Activated CD4-positive, alpha-beta T cell treated with anti-CD3 and anti-CD28 coated beads, Interleukin-2, amount 50 U/mL, for 16 hours (primary cell): ENCODE measurements at regions not wholly inside any gene's neighbourhood (a gene's known extent, or its start where the extent isn't known, plus 50 kb on each side); places are given as distances from the start of the nearest gene placed in this dataset.
"Not testable (repeated sequence)": the region's sequence is repeated elsewhere in the genome, so short reads cannot be mapped to it uniquely, and the experiment has no call there.

Source experiments
- DNase-seq: peaks from one replicate; pipeline ENCODE4 v3.0.0-alpha.2; 2020

DNA sequence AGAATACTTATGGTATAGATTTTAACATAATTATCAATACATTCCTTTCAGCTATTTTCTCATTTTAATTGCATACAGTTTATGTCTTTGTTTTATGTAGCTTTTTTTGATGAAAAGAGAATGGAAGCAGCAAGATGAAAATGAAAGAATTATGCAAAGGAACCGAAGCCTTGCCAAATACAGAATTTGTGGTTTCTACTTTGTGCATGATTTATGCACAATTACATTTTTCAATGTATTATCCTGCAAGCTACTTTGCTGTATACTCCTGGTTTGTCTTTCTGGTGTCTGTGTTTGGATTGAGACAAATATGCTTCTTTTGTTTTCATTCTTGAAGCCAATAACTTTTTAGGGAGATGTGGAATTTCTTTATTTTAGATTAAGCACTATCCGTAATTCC lies 1642.6 kb upstream of the CELF4 start:
- no peak for DNase-seq

- not testable (repeated sequence) for DNase-seq
Observed at GRCh38 chr18:39206398-39207103, 1641.0 kb upstream of the CELF4 start.

DNA sequence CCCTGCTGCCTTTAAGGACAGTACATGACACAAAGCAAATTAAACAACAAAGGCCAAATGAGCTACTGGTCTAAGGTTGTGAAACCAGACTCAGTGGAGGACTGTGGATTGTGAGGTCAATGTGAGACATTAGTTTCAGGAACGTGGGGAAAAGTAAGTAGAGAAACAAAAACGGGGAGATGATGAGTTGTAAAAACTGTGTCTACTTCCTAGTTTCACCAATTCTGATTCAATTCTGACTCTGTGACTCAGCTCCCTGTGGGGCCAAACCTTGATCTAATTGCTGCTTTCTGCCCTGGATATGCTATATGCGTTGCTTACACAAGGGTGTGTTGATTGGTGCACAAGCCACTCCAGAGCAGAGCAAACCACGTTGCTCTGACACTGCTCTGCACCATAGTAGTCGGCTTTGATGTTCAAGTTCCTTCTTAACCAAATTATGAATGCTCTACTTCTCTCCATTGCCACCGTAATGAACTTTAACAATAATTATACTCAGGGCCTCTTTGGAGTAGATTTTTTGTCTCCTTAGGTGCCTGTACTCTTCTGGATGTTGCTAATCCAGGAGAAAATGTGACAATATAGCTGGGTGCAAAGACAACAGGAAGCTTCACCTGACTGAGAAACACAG lies 1640.1 kb upstream of the CELF4 start:
- DNase-seq: peak; percentile 3

GRCh38 chr18:39200153-39200552 lies 1634.6 kb upstream of the CELF4 start:
- no peak for DNase-seq

DNA sequence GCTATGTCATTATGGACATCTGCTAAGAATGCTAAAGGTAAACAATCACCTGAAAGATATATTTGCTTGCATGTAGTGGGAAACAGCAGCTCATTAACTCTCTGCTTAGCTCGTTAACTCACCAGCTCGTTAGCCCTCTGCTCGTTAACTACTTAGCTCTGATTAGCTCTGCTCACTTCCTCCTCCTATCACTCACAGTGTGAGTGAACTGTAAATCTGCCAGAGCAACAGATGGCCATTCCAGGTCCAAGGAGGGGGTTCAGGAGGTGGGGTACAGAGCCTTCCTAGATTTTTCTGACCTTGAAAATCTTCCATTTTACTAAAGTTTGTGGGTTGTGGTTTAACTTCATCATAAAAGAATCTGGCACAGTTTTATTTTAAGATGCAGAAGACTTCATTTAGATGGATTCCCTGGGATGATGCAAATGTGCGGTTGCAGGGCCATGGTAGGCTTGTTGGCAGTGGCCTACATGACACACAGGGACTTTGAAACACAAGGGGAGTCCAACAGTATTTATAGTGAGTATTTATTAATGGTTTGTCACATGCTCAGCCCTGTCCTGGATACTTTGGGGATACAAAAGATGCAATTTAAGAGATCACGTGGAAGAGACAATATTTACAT lies 1633.7 kb upstream of the CELF4 start:
- DNase-seq: no peak

DNA sequence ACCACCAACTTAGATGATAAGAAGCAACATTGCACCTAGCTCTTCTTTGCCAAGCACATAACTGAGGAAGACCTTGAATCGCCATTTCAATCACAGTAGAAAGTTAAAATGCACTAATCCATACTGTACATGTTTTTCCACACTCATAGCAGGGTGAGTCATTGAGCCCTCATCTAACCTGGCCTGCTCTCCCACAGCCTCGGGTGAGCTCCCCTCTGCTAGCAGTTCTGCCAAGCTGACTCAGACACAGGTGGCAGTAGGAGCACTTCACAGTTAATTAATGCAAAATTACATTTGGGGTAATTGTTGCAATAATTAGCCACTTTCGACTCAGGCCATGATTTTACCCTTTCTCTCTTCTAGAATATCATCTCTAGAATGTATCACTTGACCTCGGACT lies 1632.8 kb upstream of the CELF4 start:
- DNase-seq: no peak

DNA sequence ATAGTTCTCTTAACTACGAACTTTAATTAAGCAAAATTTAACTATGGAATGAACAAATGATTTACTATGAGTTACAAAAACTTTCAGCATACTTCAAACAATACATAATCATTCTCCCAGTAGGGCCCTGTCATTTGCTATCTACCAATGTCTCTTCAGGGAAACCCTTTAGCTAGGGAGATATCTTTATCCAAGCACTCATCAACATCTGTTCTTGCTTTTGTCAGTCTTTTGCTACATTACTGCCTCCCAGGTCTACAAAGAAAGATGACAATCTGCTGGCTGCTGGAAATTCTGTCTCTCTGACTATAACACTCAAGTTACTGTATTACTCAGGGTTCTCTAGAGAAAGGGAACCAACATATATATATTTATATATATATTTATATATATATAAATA lies 1626.3 kb upstream of the CELF4 start:
- no peak for DNase-seq

DNA sequence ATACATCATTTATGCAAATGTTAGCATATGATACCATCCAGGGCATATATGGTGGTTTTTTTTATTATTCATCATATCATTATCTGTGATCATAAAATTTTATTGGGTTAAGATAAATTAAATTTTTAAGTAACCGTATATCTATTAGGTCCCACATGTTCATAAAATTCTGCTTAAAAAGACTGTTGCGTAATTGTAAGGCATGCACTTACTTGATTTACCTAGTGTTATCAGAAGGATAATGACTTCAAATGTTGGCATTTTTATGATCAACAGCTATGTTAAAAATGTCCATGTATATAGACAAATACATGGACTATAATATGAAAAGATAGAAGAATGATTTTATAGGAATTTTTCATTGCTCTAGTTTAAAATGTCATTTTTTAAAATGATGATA lies 1625.5 kb upstream of the CELF4 start:
- DNase-seq: no peak

DNA sequence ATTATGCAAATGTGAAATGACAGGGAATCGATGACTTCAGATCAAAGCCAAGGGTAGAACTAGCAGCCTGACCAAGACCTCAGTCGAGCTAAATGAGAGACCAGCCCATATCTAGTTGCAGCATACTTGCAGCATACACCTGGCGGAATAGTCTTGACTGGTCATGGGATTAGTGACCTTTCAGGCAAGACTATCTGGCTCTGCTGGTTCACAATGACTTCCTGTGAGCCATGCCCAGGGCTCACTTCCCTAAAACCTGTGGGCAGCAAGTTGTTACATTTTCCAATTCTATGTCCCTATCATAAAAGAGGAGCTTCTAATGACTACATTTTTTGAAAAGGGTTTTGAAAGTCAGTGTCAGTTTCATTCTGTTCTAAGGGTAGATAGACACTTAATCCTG lies 1624.9 kb upstream of the CELF4 start:
- DNase-seq: no peak

DNA sequence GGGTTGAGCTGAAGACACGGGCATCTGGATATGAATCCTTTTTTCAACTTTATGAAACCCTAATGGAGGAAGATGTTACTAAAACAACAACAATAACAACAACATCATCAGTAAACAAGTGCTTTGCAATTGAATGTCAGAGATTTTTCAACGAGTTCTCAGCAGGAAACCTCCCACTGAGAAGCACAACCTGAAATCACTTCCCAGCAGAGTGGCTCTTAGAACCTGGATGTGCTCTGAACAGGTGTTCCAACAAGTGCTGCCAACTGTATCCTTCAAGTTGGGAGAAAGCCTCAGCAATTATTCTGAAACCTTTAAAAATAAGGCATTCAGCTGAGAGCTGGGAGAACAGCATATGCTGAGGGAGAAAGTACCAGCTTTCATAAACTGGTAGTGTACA lies 1622.7 kb upstream of the CELF4 start:
- DNase-seq: no peak

DNA sequence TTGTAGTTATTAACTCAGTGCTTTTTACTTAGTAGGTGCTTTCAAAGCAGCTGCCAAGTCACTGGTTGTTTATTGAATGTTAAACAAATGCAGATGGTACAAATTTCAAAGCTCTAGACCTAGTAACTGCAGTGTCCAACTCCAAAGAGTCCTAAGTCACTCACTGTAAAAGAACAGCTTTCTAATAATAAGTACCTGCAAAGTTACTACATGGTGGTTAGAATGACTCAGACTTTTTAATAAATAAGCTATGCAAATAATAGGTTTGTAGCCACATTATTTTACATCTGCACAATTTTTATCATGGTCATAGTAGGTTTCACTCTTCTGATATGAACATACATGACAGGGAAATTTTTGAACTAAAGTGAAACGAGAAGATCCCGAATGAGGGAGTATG lies 1620.4 kb upstream of the CELF4 start:
- DNase-seq: no peak

- no peak for DNase-seq
Observed at GRCh38 chr18:39184176-39184575, 1618.6 kb upstream of the CELF4 start.

DNA sequence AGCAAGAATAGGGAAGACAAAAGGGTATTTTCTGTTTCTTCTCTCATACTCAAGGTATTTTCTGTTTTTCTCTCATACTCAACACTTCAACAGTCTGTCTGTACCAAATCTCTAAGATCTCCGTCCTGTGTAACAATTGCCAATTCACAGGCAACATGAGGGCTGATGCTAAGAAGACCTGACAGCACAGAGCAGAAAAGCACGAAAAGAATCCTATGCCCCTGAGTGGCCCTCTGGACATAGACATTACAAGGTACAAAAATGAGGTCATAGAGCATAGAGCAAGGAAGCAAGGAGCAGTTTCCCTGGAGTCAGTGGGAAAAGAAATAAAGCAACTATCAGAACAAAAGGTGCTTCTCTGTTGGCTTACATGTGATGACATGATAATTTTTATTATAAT lies 1612.6 kb upstream of the CELF4 start:
- DNase-seq: no peak

DNA sequence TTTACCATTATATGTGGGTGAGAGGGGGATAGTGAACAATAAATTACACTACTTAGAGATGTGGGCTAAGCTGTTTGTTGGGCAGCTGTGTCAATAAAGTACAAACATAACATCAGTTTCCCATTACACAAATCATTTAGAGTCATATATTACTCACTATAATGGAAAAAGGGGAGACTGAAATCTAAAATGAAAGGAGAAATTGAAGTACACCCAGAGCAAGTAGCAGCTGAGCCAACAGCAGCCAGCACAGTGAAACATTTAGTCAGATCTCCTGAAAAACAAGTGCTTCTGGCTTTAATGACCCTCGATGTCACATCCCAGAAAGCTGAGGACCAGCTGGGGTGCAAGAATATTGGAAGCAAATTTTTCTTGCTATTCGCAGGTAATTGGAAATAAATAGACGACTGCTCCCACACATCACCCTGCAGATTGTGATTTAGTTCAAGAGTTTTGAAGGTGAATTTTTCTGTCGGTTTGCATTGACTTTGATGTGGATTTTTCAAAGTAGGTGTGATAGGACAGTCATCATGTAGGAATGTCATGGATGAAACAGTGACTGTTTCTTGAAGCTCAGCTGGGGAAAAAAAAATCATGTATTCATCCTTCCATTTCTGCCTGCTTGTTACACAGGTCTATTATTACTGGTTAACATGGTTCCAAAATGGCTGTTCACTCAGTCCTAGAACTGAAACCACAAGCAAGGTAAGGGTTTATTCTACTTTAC lies 1607.3 kb upstream of the CELF4 start:
- no peak for DNase-seq

DNA sequence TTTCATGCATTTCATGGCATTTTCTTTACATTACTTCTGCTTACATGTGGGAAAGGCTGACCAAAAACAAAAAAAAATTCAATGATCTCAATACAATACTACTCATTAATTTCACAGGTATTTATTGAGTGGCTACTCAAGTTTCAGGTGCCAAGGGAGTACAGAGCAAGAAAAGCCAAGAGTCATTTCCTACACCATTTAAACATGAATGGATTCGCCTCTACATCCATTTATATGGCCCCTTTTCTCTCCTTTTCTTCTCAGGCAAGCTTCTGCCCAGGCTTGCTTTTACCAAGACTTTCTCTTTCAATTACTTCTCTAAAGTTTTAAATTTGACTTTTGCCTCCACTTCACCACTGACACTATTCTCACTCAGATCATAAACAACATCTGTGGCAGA lies 1603.1 kb upstream of the CELF4 start:
- DNase-seq: no peak

DNA sequence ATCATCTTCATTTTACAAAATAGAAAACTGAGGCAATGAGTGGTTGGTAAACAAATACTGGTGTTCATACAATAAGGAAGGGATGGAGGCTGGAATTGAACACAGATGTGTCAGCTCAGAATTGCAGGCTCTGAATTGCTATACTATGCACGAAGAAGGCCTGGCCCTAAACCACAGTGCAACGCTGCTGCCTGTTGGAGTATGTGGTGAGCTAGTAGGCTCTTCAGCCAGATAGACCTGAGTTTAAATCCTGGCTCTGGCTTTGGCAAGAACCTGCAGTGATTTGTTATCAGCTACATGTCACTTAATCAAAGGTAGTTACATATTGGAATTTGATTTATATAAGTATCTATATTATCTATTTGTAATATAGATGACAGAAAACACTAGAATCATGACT lies 1602.4 kb upstream of the CELF4 start:
- DNase-seq: no peak

GRCh38 chr18:39166776-39167175 lies 1601.2 kb upstream of the CELF4 start:
- DNase-seq: no peak

DNA sequence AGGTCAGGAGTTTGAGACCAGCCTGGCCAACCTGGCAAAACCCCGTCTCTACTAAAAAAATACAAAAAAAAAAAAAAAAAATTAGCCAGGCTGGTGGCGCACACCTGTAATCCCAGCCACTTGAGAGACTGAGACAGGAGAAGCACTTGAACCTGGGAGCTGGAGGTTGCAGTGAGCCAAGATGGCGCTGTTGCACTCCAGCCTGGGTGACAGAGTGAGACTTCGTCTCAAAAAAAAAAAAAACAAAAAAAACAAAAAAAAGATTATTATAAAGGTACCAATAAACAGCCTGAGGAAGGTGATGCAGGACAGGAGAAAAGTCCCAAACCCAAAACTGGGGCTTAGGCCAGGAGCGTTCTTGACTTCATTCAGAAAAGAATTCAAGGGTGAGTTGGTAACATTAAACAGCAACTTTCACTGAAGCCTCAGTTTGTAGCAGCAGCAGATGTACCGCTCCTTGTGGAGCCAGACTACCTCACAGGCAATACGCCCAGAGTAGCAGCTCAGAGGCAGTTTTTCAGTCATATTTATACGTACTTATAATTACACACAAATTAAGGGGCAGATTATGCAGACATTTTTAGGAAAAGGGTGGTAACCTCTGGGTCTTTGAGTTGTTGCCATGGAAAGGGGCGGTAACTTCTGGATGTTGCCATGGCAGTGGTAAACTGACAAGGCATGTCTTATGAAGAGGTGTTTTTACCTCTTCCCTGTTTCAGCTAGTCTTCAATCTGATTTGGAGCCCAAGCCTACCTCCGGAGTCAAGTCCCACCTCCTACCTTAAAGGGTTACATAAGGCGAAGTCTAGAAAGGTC lies 1596.6 kb upstream of the CELF4 start:
- no peak for DNase-seq

- no peak for DNase-seq
Observed at GRCh38 chr18:39149211-39149806, 1583.7 kb upstream of the CELF4 start.

DNA sequence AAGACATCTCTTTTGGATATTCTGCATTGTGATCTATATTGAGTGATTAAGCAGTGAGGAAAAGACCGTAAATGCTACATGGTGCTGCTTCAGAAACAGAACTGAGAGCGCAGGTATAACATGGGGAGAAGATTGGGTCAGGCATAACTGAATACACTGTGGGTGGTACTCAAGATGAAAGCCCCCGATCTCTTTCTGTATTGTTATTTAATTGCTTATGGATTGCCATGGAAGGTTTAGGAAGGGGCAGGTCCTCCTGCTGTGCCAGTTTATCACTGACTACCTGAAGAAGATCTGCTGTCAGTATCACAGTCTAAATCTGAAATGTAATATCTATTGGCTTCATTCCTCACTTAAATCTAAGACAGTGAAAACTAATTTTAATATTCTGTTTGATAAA lies 1568.7 kb upstream of the CELF4 start:
- DNase-seq: no peak

- not testable (repeated sequence) for DNase-seq
Observed at GRCh38 chr18:39127538-39127937, 1561.9 kb upstream of the CELF4 start.

DNA sequence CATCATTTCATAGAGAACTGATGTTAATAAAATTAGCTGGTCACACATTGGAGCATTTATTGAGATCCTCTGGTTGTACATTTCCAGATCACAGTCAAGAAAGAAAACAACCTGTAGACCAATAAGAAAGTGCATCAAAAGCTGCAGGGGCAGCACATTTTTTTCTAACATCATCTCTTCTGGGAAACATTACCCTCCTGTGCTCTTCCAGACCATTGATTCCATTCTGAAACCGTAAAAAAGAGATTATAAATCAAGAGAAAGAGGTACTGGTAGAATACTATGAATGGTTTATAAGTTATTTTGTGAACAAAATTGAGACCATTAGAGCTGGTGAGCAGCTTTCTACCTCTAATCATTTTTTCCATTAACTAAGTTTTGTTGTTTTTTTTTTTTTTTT lies 1548.2 kb upstream of the CELF4 start:
- no peak for DNase-seq

- DNase-seq: no peak
Observed at GRCh38 chr18:39105104-39105503, 1539.5 kb upstream of the CELF4 start.
